Thyroid gland (tissue), 4 donors: ENCODE measurements at regions not wholly inside any gene's neighbourhood (a gene's known extent, or its start where the extent isn't known, plus 50 kb on each side); places are given as distances from the start of the nearest gene placed in this dataset.

Experiments used
- CTCF ChIP-seq, 6 experiments: fragments of 200-600 bp in 3 of 6; fragments of 450-650 bp in 3 of 6; sonication (generic) in 3 of 6; IDR thresholded peaks; one replicate each; pipeline ENCODE4 v1.5.1; 2016 to 2019; ENCODE audit warnings: antibody characterized with exemption in 6 of 6, mild to moderate bottlenecking in 2 of 6, inconsistent platforms in 1 of 6, moderate library complexity in 1 of 6
- POLR2A ChIP-seq, 2 donors: fragments of 450-650 bp; IDR thresholded peaks; one replicate each; pipeline ENCODE4 v1.6.1; 2017; ENCODE audit warnings: antibody characterized with exemption in 2 of 2, mild to moderate bottlenecking in 2 of 2, moderate library complexity in 1 of 2

DNA sequence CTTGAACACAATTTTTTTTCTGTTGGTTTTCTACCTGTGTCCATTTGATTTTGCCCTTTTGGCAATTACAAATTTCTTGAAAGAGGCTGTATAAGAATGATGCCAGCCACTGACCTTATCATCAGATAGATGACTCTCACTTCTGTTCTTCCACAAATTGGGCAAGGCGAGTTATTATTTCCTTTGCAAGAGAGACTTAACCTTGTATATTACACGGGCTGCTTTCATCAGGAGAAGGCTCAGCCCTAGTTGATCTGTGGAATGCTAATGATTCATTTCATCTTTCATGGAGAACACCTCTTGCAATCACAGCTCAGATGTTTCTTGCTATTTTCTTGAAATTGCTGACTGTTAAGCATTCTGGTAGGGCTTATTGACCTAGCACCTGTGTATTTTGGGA lies 1155.4 kb downstream of the STIM2 start:
- no peak for TF ChIP-seq CTCF (IDR thresholded peaks at IDR 0.05)
- TF ChIP-seq POLR2A (IDR thresholded peaks at IDR 0.05) = no peak
